Osteoblast (primary cell): ENCODE measurements at regions not wholly inside any gene's neighbourhood (a gene's known extent, or its start where the extent isn't known, plus 50 kb on each side); places are given as distances from the start of the nearest gene placed in this dataset.

ENCODE experiments used
- DNase-seq: peaks from one replicate; pipeline ENCODE4 v3.0.0; 2011; ENCODE audit warnings: low spot score, mixed read lengths; ENCODE audit not compliant: insufficient read length; ENCODE audit errors: missing footprints
- H2AFZ ChIP-seq: 2 replicates; pipeline ENCODE4 v1.6.0; 2011; ENCODE audit warnings: mild to moderate bottlenecking, low read length
- H3K27ac ChIP-seq: 2 replicates; pipeline ENCODE4 v1.5.1; 2011; ENCODE audit warnings: mild to moderate bottlenecking, low read depth, low read length, moderate library complexity
- H3K27me3 ChIP-seq: 2 replicates; pipeline ENCODE4 v1.6.0; 2012; ENCODE audit warnings: mild to moderate bottlenecking, control low read depth, inconsistent platforms, low read length, moderate library complexity; ENCODE audit not compliant: insufficient read depth
- H3K36me3 ChIP-seq: 2 replicates; pipeline ENCODE4 v1.5.1; 2011; ENCODE audit warnings: mild to moderate bottlenecking, low read length, control low read depth, moderate library complexity; ENCODE audit not compliant: insufficient read depth
- H3K4me1 ChIP-seq: 2 replicates; pipeline ENCODE4 v1.5.1; 2011; ENCODE audit warnings: mild to moderate bottlenecking, low read length, control low read depth, moderate library complexity; ENCODE audit not compliant: insufficient read depth
- H3K4me2 ChIP-seq: 2 replicates; pipeline ENCODE4 v1.6.0; 2011; ENCODE audit warnings: mild to moderate bottlenecking, low read length; ENCODE audit not compliant: insufficient read depth
- H3K4me3 ChIP-seq: fragments of 200-600 bp; sonication (generic); 3 replicates; pipeline ENCODE4 v1.5.1; 2012; ENCODE audit warnings: mild to moderate bottlenecking, low read length, inconsistent platforms; ENCODE audit not compliant: insufficient read depth
- H3K79me2 ChIP-seq: 2 replicates; pipeline ENCODE4 v1.6.0; 2012; ENCODE audit warnings: mild to moderate bottlenecking, low read length, control low read depth, inconsistent platforms; ENCODE audit not compliant: insufficient read depth
- H3K9me3 ChIP-seq: 2 replicates; pipeline ENCODE4 v1.5.1; 2011; ENCODE audit warnings: low read depth, low read length, control low read depth
- H4K20me1 ChIP-seq: 2 replicates; pipeline ENCODE4 v1.6.0; 2012; ENCODE audit warnings: mild to moderate bottlenecking, low read length, control low read depth; ENCODE audit not compliant: insufficient read depth
- CTCF ChIP-seq: IDR thresholded peaks from 2 replicates; pipeline ENCODE4 v1.5.1; 2011; ENCODE audit warnings: mild to moderate bottlenecking, low read depth, low read length, moderate library complexity; ENCODE audit errors: extremely low read depth

DNA sequence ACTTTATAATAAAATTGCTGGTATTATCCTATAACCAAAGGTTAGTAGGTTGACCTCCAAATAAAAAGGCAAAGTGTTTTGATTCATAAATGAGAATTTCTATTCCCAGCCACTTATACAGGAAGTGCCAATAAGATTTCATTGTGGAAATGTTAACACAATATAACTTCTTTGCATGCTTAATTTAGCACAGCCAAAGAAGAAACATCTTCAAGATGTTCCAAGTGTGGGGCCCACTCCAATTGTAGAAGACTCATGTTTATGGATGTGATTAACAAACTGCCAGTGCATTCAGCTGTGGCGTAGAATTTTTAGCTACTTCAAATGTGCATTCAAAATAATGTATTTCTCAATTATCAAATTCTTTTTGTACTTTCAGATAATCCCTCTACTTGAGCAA is 402.3 kb downstream of the DEPDC1B start:
- TF ChIP-seq CTCF = no peak
- Histone ChIP-seq H3K9me3 (no peaks in the 10 kb centered on the region), H3K79me2 (no peaks in the 10 kb centered on the region), H3K4me1 (no peaks in the 10 kb centered on the region), H3K27me3 (no peaks in the 10 kb centered on the region), H3K36me3 (no peaks in the 10 kb centered on the region), H2AFZ (no peak overlapping the region), H3K4me3 (no peak overlapping the region), H3K27ac (no peak overlapping the region), H3K4me2 (no peak overlapping the region), H4K20me1 (no peaks in the 10 kb centered on the region)
- no peak for DNase-seq

DNA sequence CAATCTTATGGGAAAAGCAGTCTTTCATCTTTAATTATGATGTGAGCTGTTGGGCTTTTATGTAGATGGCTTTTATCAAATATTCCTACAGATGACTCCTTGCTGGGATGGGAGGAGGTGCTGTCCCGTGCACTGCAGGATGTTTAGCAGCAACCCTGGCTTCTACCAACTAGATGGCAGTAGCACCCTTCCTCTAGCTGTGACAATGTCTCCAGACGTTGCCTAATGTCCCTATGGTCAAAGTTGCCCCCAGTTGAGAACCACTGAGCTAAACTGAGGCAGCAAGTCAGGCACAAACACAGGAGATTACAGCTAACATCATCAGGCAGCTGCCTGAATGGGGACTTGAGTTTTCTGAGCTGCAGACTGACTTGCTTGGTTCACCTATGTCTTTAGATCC is 401.9 kb upstream of the PDE4D start:
- no peaks in the 10 kb centered on the region for H3K27me3 ChIP-seq
- peak; percentile 41 for DNase-seq
- no peaks in the 10 kb centered on the region for H3K79me2 ChIP-seq
- H2AFZ ChIP-seq = no peak overlapping the region
- H3K4me1 ChIP-seq = no peaks in the 10 kb centered on the region
- H3K4me3 ChIP-seq = no peak overlapping the region
- H3K27ac ChIP-seq = no peak overlapping the region
- no peak overlapping the region for H3K4me2 ChIP-seq
- peak; percentile 74 for TF ChIP-seq CTCF
- H3K9me3 ChIP-seq = no peaks in the 10 kb centered on the region
- no peaks in the 10 kb centered on the region for H4K20me1 ChIP-seq
- H3K36me3 ChIP-seq = no peaks in the 10 kb centered on the region

DNA sequence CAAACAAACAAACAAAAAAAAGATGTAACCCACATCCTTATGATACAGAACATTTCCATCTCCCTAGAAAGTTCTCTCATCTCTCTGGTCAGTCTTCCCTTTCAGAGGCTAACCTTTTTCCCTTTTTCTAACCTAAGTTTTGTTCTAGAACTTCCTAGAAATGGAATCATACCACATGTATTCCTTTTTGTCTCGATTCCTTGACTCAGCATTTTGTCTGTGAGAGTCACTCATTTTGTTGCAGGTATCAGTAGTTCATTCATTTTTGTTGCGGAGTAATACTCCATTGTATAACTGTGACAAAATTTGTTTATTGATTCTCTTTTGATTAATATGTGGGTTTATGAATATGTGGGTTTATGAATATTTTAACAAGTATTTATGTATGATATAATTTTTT is 400.0 kb upstream of the PDE4D start:
- DNase-seq = no peak
- no peak for TF ChIP-seq CTCF
- no peak overlapping the region for H2AFZ ChIP-seq
- no peaks in the 10 kb centered on the region for H4K20me1 ChIP-seq
- H3K27me3 ChIP-seq = no peaks in the 10 kb centered on the region
- no peak overlapping the region for H3K4me3 ChIP-seq
- no peak overlapping the region for H3K27ac ChIP-seq
- no peaks in the 10 kb centered on the region for H3K9me3 ChIP-seq
- no peaks in the 10 kb centered on the region for H3K4me1 ChIP-seq
- no peaks in the 10 kb centered on the region for H3K36me3 ChIP-seq
- no peak overlapping the region for H3K4me2 ChIP-seq
- no peaks in the 10 kb centered on the region for H3K79me2 ChIP-seq

DNA sequence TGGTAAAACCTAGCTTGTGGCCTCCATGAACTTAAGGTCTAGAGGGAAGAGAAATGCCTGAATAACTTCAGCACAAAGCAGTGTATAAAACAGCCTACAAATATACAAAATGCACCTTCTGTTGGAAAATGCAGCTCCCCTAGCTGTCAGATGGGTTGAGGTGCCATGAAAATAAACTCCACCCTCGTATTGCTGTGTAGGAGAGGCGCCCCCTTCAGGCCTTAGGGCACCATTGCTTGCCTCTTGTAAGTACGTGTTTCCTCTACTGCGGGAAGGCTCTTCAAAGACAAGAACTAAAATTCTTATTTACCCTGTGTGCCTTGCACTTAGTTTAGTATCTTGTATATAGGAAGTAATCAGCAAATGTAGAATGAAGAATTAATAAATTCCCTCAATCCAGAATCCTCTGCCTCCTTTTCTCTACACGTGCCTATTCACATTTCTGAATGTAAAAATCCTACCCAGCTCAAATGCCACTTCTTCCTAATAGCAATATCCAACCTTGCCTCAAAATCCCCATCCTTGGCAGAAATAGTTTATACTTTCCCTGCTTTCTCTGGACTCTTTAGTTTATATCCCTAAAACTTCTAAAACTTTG is 393.7 kb upstream of the PDE4D start:
- H3K27ac ChIP-seq = no peak overlapping the region
- TF ChIP-seq CTCF = peak; percentile 85
- no peaks in the 10 kb centered on the region for H3K4me1 ChIP-seq
- no peak overlapping the region for H2AFZ ChIP-seq
- no peak overlapping the region for H3K4me3 ChIP-seq
- no peaks in the 10 kb centered on the region for H3K9me3 ChIP-seq
- H3K27me3 ChIP-seq = no peaks in the 10 kb centered on the region
- no peaks in the 10 kb centered on the region for H3K36me3 ChIP-seq
- H4K20me1 ChIP-seq = no peaks in the 10 kb centered on the region
- no peaks in the 10 kb centered on the region for H3K79me2 ChIP-seq
- DNase-seq = peak; percentile 15
- H3K4me2 ChIP-seq = no peak overlapping the region
